GM18508 (cell line): ENCODE measurements at regions not wholly inside any gene's neighbourhood (a gene's known extent, or its start where the extent isn't known, plus 50 kb on each side); places are given as distances from the start of the nearest gene placed in this dataset.

ENCODE experiments used
- ATAC-seq: cut with Tn5 transposase; IDR thresholded peaks from one replicate; pipeline ENCODE4 v1.9.1; 2021; ENCODE audit warnings: moderate number of reproducible peaks; ENCODE audit not compliant: insufficient read depth, unreplicated experiment

DNA sequence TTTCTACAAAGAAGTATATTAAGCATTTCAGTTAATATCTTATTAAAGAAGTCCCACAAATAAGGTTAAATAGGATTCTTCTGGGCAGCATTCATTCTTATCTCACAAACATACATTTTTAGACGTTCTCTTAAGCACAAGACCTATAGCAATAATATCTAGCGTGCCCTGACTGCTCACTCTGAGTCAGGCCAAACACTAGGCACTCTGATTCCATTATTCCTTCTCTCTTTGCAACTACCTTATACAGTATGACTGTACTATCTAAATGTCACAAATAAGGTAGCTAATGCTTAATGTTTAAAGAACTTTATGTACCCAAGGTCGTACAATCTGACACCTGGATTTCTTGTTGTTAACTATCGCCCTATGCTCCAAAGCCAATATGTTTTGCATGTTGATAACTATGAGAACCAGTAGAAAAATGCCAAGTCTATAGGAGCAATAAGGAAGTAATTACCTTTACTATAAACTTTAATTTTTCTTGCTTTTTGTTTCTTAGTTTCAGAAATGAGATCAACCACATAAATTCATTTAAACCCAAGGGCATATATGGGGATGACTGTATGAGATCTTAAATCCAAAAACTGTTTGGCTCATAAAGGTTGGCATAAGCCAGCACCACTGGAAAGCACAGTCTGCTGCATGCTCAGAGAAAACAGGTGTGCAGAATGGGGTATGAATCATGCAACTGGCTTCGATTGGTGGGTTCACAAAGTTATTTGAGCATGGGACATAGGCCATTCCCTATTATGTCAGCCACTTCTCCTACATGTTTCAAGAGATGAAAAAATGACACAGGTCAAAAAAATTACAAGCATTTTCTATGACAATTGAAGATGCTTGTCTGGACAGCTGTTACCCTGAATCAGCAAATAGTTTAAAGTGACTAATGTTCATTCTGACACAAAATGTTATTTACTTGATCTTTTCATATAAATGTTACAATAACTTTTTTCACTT, 352.0 kb downstream of the IRS1 start:
- ATAC-seq = no peak

DNA sequence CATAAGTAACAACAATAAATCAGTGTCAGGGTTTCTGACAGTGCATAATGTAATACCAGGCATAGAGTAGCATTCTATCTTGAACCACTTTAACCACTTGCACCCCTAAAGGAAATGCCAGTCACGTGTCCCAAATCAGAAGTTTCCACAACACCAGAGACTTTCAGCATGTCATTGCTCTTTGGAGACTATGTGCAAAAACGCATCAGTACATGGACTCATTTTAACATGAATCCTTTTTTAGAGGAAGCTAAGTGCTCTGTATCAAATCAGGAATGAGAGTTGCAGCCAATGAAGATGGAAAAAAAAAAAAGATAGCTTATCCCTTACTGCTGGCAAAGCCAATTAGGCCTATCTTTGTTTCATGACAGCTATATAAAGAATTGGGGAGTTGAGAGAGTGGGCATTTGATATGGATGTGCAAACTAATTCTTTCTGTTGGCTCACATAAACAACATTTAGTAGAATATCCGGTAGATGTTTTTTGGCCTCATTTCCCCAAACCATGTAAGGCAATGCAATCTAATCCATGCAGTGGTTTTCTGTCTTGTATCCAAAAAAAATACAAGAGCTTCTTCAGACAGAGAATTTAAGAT, 353.1 kb downstream of the IRS1 start:
- no peak for ATAC-seq

DNA sequence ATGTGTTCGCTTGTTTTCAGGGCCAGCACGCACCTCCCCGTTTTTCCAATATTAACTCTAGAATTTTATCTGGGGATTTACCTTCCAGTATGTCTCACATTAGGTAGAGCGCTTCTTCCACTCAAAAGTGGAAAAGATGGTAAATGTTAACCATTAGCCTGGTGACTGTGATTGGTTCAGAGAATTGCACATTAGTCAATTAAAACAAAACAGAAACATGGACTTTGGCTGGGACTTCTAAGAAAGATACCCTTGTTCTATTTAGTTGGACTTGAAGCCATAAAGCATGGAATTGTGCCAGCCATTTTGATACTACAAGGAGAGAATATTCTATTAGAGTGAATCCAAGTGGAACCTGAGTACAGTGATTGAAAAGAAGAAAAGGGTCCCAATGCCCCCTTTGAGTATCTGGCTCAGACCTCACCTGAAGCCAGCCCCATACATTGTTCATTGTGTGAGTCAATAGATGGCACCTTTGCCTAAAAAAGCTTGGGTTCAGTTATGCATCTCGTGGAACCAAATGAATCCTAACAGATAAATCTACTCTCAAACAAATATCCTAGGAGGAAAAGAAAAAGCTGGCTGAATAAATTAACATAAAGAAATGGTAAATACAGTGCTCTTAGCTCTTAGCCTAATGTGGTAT, 354.3 kb downstream of the IRS1 start:
- ATAC-seq = no peak

DNA sequence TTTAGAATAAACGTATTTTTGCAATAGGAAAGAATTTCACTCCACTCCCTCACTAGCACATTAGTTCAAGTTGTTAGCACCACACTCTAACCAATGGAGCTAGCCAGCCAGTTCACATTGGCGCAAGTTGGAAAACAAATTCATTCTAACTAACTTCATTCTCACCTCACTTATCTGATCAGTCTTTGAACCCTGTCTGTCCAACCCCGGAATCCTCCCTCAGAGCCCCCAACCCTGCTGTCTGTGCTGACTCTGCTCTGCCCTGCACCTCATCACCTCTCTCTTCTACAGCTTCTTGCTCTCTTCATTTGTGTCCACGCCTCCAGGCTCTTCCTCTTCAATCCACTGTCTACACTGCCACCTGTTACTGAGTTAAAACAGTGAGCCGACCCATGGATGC, 356.5 kb downstream of the IRS1 start:
- no peak for ATAC-seq

DNA sequence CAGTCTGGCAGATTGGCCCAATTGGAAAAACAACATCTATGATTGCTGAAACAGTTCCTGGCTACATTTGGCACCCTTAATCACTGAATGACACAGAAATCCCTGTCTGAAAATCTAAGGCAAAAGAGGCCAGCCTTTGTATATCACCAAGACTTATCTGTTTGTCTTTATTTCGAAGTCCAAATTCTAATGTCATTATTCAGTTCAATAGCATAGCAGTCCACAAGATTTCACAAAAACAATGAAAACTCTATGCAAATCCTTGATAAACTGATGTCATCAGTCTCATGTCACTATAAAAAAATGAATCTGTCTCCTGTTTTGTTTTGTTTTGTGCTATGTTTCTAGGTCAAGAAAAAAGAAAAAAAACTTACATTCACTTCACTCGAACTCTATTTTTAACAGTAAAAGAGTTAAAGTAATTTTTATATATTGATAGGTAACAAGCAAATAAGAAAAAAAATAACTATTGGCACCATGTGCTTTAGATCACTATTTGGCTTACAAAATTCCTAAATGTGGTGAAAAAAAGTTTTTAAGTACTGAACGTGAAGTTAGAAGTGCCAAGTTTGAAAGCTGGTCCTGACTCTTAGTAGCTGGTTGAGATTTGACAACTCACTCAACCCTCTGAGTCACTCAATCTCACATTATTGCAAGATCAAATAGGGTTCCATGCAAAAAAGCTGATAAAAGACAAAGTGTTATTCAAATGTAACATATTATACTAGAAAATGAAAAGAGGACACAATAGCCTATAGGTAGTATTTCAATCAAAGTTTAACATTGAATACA, 359.3 kb downstream of the IRS1 start:
- no peak for ATAC-seq

DNA sequence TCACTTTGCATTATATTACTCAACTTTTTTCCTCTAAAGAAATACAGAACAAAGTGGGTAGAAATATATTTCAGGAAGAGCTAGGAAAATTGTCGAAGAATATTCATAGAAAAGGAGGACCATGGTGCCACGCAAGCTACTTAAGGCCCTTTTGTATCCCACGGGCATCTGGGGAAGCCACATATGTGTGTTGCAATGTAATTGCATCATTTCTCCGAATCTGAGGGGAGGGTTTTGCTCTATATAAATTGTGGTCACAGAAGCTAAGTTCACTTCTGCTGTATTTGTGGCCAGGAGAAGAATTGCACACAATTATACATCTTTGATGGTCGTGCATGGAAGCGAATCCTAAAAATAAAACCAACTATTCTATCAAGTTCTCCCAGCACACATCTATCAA, 360.3 kb downstream of the IRS1 start:
- ATAC-seq = no peak

DNA sequence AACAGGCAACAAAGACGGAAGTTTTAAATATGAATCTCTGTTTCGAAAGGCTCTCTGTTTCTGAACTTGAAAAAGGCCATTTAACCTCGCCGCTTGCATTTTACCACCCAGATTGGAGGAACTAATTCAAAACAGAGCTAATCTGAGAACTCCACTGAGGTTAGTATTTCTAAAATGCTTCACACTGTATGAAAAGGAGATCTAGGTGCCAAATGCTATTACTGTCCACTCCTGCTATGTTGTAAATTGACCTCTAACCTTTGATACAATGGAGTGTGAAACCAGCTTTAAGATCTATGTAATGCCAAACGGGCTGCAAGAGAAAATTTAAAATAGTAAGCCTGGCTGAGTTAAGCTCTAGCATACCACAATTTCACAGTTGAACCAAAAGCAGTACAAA, 364.5 kb downstream of the IRS1 start:
- no peak for ATAC-seq

DNA sequence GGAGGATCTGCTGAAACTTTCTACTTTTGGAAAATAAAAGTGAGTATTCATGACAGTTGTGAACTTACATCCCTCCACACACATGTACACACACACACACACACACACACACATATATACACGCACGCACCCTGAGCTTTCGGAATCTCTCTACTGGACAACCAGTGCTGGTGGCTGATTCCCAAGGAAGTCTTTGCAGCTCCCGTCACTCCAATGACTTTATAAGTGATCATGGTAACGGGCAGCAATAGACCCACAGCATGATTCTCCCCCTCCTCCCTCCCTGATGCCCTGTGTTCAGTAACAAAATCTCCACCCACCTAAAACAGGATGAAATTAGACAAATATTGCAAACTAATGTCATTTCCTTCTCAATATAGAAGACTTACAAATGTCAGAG, 364.9 kb downstream of the IRS1 start:
- ATAC-seq = no peak

DNA sequence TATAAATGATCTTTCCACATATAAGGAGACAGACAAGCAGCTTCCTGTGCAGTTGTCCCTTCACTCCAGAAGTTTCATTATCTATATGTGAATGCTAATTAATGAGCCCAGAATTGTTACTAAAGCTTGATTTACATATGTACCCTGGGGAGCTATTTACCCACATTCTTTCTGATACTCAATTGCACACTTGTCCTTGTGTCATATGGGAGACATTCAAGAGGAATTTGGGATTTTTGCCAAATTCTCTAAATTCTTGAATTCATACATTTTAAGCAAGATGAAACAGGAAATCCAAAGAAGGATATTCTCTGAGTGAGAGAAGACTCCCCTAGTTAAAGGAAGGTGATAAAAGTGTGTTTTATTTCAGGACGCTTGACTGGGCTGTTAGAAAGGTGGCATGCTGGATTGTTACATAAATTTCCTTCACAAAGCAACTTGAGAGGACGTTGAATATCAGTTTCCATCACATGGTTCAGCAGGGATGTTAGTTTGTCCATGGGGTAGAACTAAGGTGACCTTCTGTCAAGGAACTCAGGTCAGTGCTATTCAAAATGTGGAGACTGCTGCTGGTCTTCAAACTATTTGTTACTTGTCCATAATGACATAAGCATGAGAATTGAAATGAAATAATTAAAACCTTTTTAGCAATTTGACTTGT, 368.2 kb downstream of the IRS1 start:
- ATAC-seq = no peak

DNA sequence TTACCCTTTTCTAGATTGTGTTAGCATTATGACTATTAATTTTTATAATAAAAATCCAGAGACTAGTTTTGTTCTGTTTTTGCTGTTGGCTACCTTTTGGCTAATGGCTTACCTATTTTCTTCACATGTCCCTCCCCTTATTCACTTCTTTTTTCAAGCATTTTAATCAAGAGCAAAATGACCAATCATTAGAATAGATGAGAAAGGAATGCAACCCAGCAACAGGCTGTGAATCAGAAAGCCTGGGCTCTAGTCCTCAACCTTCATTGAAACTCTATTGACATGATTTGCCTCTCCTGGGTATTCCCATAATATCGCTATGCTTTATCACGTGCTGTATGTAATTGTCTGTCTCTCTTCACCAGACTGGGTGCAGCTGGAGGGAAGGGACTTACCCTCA, 370.1 kb downstream of the IRS1 start:
- ATAC-seq = no peak

DNA sequence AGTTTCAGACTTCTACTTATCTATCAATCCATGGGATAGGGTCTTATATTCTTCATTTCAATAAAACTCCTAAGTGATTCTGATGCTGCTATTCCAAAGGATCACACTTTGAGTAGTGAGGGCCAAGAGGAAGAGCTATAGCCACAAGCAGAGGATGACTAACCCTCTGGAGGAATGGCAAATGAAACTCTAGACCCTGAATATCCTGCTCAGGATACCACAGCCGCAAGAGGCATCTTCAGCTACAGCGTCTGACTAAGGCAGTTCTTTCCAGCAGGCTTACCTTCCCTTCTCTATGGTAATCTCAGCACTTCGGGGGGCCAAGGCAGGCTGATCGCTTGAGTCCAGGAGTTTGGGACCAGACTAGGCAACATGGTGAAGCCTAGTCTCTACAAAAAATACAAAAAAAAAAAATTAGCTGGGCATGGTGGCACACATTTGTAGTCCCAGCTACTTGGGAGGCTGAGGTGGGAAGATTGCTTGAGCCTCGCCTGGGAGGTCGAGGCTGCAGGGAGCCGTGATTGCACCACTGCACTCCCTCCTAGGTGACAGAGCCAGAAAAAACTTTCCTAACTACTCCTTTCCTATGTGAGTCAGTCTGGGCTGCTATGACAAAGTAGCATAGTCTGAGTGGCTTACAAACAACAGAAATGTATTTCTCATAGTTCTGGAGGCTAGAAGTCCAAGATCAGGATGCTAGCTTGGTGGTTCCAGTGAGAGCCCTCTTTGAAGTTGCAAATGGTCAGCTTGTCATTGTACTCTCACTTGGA, 371.9 kb downstream of the IRS1 start:
- ATAC-seq = no peak

DNA sequence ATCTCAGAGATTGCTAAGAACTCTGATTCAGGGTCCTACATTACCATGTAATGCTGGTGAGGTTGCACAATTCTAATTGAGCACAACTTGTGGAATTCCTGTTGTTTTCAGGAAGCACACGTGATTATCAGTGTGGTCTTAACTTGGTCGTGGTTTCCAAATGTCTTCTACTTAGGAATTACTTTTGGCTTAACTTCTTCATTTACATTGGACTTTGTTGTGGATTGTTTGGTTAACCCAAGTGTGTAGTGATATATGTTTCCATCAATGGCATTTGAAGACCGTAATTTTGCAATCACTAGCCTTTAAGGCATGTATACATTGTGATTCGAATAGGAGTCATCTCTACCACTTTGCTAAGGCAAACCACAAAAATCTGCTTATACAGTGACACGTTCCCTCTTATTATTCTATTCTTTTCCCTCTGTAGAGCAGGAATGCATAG, 373.3 kb downstream of the IRS1 start:
- no peak for ATAC-seq

DNA sequence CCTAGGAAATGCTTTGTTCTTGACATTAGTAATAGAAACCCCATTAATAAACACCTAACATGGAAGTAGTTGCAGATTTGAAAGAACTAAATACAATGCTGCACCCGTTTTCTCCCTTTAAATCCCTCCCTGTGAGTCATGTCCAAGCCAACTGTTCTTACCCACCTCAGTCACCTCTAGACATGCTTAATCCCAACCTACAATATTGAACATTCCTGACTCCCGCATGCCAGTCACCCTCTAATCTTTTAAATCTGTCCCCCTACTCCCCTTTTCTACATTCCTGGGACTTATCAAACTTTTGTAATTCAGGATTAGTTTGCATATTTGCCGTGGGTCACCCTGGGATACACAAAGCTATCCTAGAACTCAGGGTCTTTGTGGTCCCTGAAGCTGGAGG, 374.6 kb downstream of the IRS1 start:
- ATAC-seq = no peak

DNA sequence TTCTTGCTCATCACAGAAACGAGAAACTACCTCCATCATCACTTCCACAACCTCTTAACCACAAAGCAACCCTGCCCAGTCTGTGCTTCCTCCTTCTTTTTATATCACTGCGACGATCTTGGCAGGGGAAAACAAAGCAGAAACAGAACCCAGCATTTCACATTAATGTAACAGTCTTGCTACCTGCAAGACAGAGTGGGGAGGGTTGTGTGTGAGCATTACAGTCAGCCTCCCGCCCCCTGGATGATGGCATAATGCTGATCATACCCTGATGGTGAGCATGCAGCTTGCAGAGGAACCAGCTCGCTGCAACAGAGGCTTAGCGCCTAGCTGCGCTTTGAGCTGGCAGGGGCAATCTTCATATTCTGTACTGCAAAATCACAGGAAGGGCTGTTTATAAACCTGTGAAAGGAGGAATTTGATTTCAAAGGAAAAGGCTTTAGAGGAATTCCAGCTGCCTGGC, 376.1 kb downstream of the IRS1 start:
- ATAC-seq = peak; percentile 76

DNA sequence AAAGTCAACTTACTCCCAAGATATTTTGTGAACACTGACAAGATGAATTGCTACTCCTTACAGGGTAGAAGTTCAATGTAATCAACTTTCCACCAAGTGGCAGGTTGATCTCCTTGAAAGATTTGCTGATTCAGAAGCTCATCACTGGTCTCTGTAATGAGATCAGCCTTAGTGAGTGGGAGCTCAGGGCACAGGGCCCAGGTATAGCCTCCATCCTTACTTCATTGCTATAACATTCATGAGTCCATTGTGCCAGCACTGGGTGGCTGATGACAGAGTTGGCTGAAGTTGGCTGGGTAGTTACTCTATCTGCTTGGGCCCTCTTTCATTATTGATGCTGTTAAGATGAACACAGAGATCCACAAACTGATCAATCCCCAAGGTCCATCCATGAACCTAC, 379.0 kb downstream of the IRS1 start:
- ATAC-seq = no peak

DNA sequence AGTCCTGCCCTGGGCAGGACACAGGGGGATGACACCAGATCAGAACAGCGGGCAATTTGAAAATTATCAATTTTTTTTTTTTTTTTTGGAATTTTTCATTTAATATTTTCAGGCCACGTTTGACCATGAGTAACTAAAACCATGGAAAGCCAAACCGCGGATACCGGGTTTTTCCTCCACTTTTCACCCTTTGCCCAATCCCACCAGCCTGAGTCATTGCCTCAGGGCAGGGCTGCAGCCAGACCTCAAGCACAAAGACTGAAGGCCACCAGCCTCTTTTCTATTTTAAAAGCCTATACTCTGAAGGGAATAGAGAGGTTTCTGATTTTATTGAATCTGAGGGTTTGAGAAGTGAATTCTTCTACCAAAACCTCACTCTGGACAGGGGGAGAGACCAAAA, 381.1 kb downstream of the IRS1 start:
- ATAC-seq = no peak

DNA sequence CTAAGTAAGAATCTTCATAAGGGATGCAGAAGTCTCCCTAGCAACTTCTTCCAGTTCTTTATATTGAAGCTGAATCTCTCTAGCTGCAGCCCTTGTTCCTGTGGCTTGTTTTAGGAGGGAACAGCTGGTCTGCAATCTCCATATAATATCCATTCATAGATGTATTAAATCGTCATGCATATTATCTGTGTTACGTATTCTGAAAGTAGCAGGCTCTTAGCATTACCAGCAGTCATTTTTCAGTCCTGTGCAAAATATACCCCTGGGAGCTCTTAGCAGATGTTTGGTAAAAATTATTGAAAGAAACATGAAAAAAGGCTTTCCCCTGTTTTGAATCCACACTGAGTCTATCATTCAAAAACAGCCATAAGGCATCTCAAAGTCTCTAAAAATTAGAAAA, 385.3 kb downstream of the IRS1 start:
- no peak for ATAC-seq

DNA sequence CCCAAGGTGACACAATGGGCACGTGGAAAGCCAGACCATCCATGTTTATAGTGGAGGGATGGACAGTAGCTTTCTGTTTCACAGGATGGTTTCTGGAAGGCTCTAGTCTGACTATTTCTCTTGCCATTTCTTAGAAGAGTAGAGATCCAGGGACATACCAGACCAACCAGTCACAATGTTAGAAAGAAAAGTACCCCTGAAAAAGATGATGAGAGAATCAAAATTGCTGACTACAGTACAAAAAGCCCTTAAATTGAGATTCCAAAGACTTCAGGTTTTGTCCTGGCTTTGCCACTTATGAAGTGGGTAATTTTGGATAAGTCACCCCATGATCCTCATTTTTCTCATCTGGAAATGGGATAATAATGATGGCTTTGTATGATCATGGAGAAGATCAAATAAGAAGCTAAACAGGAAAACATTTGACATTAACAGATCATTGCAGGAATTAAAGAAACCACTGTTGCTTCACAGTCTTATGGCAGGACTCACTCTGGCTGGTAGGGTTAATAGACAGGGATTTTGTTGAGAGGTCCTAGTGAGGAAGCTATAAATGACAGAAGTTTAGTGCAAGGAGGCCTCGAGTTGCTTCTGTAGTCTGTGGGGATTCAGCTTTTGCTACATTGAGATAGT, 386.0 kb downstream of the IRS1 start:
- no peak for ATAC-seq
